ENCODE measurements at regions not wholly inside any gene's neighbourhood (a gene's known extent, or its start where the extent isn't known, plus 50 kb on each side); places are given as distances from the start of the nearest gene placed in this dataset.
"Not testable (repeated sequence)": the region's sequence is repeated elsewhere in the genome, so short reads cannot be mapped to it uniquely, and the experiment has no call there.

DNA sequence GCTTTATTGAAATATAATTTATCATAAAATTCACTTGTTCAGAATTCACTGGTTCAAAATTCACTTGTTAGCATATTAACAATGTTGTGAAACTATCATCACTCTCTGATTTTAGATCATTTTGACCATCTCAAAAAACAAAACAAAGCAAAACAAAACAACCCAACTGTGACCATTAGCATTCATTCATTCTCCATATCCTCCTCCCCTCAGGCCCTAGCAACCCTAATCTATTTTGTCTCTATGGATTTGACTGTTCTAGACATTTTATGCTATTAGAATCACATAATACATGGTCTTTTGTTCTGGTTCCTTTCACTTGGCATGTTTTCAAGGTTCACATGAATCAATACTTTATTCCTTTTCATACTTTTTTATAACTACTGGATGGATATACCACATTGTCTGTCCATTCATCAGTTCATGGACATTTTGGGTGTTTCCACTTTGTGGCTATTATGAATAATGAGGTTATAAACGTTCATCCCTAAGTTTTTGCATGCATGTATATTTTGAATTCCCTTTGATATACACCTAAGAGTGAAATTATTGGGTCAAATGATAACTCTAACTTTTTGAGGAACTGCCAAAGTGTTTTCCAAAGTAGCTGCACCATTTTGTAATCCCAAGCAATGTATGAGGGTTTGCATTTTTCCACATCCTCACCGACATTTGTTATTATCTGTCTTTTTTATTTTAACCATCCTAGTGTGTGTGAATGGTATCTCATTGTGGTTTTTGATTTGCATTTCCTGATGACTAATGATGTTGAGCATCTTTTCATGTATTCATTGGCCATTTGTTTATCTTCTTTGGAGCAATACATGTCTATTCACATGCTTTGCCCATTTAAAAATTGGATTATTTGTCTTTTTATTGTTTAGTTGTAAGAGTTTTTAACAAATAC lies 304.1 kb downstream of the SH3GL2 start:
- intact Hi-C loops (cut with DNase I): no loop called here
- no peak for DNase-seq

DNA sequence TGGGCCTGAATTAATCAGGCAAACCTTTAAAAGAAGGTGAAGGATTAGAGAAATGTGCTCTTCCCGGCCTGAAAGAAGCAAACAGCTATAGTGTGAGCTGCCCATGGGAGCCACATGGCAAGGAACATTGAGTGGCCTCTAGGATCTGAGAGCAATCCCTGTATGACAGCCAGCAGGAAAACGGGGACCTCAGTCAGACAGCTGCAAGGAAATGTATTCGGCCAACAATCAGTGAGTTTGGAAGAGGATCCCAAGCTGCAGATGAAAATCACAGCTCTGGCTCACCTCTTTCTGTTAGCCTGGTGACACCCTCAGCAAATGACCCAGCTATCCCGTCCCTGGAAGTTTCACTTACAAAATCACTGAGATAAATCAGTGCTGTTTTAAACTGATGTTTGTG lies 309.2 kb downstream of the SH3GL2 start:
- intact Hi-C loops (cut with DNase I): no loop called here

DNA sequence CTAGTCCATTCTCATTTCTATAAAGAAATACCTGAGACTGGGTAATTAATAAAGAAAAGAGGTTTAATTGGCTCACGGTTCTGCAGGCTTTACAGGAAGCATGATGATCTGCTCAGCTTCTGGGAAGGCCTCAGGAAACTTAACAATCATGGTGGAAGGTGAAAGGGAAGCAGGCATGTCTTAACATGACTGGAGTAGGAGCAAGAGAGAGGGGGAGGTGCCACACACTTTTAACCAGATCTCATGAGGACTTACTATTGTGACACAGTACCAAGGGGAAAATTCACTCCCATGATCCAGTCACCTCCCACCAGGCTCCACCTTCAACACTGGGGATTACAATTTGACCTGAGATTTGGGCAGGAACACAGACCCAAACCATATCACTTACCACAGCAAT lies 310.1 kb downstream of the SH3GL2 start:
- DNase-seq: not testable (repeated sequence)

More for the DNA sequence above, 309.2 kb downstream of the SH3GL2 start:
- DNase-seq: no peak

DNA sequence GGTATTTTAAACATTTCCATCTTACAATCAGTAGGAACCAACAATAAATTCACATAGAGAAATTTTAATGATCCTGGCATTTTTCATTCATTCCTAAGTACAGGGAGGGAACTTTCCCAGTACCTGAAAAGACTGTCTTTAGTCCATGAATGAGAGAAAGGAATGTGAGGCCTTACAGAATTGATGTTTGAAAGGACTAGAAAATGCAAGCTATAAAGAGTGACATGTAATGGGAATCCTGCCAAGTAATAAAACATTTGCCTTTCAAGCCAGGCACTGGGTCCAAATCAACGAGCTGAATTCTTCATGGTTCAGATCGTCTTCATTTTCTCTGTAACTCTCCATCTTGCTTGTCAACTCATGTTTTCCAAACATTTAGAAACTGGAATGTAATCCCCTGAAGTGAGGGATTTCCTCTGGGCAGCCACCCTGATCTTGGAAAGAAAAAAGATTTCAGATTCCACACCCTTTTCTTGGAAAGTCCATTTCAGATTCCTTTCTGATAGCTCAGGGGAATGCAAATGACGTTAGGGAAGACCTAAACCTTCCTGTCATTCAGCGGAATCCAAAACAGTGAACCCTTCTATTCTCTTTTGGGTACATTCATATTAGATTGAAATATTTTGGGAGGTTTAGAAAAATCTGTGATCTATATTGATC lies 315.8 kb downstream of the SH3GL2 start:
- no peak for DNase-seq
- intact Hi-C loops (cut with DNase I): no loop called here

More for the DNA sequence above, 310.1 kb downstream of the SH3GL2 start:
- intact Hi-C loops (cut with DNase I): not testable (repeated sequence)

DNA sequence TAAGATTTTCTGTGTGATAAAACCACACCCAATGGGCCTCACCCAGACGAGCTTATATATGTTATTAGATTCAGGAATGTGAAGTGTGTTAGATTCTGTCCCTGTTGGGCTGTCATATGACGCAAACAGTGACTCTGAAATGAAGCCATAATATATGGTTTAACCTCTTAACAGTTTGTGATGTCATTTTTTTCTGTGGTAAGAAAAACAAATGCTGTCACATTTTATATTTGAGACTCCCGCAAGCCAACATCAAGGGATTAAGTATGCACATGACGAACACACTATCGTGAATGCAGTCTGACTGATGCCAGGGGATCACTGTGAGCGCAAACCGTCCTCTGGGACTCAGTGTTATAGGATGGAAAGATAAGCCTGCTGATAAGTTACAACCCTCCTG lies 321.7 kb downstream of the SH3GL2 start:
- DNase-seq: no peak
- intact Hi-C loops (cut with DNase I): no loop called here

DNA sequence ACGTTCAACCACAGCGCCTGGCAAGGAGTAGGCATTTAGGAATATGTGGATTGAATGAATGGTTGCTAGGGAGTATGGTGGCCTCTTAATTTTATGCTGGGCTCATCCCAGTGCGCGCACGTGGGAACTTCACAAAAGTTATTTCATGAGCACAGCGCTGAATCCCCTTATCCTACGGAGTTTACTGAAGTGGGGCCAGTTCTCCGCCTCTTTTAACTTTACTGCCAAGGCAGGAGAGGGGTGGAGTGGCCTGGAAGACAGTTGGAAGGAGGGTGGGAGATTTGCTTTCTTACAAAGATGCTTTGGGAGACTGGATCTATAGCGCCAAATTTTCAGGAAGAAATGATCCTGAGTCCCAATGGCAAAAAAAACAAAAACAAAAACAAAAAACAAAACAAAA lies 326.5 kb downstream of the SH3GL2 start:
- no peak for DNase-seq
- intact Hi-C loops (cut with DNase I): no loop called here

DNA sequence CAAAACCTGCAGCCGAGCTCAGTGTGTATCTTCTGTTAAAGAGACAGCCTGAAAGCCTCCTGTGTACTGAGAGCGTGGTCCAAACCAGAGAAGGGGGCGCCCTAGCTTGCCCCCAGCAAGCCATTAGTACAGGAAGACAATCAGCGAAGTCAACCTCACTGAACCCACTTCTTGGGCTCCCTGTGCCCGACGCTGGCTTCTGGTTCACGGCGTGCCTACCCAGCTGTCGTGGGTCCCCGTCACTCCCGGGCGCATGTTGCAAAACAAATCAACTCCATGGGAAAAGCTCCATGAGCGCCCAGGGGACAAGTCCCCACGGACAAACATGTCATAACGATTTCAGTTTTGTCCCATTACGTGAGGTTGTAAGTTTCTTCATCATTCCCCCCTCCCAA lies 326.9 kb downstream of the SH3GL2 start:
- peak in 5 of 42 donors; percentile 3 to 15 (median 9) for DNase-seq
- intact Hi-C loops (cut with DNase I): no loop called here

DNA sequence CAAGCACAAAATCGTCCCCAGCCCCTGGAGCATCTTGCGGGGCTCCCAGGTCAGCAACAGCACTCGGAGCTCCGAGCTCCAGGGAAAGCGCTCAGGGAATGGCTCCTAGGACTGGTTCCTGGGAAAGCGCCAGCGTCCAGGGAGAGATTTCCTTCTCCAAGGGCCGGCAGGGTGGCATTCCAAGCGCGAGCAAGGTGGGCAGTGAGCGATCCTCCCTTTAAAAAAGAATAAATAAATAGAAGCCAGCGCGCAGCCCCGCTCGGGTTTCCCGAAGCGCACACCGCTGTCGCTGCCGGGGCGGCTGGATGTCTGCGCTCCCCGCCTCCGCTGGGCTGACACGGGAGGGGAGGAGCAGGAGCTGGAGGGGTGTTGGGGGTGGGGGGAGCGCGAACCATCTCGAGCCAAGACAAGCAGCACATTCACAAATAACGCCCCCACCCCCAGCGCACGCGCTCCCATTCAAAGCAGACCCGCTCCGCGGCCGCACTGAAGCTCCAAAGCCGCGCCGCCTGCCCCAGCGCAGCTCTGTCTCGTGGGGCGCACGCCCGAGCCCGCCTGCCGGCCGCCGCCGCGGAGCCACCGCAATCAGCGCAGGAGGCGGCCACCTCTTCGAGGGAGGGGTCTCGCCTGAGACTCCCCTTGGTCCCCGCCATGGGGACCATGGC lies 327.4 kb downstream of the SH3GL2 start:
- intact Hi-C loops (cut with DNase I): no loop called here

DNA sequence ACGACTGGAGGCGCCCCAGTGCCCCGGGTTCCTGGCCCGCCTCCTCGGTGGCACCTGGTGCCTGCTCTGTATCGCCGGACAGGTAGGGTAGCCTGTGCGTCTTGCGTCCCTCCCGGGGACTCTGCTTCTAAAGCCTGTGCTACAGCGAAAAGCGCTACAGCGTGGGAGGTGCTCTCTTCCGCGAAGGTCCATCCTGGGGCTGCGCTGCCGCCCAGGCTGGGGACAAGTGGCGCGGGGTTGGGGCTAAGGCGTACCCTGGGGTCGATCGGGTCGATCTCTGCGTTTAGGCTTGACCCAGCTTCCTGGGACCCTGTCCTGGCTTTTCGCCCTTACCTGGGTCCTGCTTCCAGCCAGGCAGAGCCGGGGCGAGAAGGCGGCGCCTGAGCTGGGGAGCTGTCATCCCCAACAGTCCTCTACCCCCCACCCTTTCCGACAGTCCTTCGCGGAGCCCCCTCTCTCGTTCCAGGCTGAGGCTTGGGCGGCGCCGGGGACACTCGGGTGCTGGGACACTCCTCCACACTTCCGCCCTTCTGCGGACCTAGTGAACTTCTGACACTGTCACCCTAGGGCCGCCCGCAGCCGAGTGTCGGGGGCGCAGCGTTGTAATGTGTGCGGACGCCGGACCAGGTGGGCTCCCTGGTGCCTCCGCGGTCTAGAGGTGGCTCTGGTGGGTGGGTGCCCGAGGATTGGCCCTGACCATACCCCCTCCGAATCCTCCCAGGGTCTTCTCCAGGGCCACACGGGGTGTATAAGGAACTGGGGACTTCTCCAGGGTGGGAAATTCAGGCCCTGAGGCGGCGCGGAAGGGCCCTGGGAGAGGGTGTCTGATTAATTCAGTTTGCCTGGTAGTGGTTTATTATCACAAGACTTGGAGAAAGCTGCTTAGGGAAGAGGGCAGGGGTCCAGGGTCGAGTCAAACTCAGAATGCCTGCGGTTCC lies 328.2 kb downstream of the SH3GL2 start:
- DNase-seq: peak in 1 of 42 donors; percentile 11
- intact Hi-C loops (cut with DNase I): no loop called here

More for the DNA sequence above, 327.4 kb downstream of the SH3GL2 start:
- DNase-seq: peak in 30 of 42 donors; percentile 5 to 63 (median 34)

DNA sequence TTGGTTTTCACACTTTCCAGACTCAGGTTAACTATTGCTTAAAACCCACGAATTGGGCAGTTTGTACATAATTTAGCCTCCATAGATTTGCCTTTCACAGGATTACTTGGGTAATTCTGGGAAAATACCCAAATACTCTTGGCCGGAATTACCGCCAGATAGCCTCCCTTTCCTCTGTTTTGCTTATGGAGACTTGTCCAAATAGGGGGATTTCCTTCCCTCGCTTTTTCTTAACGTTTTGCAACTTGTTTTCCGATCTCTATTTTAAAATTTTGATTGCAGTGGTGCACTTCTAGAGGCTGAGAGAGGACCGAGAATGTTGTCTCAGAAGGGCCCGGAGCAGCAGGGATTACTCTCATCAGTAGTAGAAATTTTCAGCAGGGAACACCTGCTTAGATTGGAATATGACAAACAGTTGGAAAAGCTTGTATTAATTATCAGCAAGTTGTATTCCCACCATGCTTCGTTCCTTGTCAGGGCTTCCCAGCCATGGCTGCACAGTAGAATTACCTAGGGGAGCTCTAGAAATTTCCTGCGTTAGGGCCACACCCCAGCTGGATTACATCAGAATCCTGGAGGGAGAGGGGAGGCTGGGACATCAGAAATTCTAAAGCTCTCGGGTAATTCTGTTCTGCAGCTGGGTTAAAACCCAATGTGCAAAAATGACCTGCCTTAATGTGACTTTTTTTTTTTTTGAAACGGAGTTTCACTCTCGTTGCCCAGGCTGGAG lies 329.1 kb downstream of the SH3GL2 start:
- intact Hi-C loops (cut with DNase I): no loop called here
- no peak for DNase-seq

DNA sequence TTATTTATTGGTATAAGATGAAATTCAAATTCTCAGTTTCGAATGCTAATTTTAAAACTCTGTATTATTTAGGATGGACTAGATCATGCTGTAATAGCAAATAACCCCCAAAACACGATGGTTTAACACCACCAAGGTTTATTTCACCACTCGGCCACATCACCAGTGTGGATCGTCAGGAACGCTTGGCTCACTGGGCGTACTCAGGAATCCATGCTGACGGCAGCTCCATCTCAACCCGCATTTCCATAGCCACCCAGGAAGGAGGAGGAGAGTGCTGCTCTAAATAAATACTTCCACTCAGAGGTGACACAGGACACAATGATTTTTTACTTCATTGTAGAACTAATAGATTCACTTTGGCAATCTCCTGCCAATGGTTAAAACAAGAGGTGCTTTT lies 347.4 kb downstream of the SH3GL2 start:
- intact Hi-C loops (cut with DNase I): no loop called here
- DNase-seq: no peak

DNA sequence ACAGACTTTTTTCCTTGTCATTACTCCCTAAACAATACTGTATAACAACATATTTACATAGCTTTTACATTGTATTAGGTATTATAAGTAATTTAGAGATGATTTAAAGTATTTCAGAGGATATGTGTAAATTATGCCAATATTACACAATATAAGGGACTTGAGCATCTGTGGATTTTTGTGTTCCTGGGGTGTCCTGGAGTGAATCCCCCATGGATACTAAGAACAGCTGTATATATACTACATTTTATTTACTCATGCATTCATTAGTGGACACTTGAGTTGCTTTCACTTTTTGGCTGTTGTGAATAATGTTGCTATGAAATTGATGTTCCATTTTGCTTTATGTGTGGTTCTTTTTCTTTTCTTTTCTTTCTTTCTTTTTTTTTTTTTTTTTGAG lies 348.8 kb downstream of the SH3GL2 start:
- intact Hi-C loops (cut with DNase I): no loop called here
- DNase-seq: no peak

DNA sequence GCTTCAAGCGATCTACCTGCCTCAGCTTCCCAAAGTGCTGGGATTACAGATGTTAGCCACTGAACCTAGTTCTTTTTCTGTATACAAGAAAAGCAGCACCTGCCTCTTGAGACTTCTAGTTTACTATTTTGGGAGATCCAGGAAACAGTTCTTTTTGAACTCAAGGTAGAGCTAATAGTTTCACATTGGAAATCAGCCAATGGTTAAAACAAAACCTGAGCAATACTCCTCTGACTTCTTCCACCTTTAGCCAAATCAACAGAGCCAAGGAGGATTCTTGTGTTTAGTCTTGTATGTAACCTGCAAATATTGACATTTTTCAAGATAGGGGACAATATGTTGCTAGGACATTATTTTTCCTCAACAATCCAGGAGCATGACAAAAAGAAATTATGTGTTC lies 349.4 kb downstream of the SH3GL2 start:
- intact Hi-C loops (cut with DNase I): no loop called here
- no peak for DNase-seq

DNA sequence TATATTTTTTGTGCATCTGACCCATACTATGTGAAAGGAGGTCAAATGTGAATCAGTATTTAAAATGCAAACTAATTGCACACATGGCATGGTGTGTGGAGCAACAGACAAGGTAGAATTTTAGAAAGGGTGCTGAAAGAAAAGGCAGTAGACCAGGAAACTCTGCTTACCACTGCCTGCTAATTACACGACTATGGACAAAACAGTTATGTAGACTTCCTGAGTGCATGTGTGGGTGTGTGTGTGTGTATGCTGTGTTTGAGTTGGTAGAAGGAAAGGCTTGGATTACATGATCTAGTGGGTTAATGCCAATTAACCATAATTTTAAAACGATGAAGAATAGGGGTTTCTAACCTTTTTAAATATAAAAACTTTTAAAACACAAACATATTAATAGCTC lies 349.9 kb downstream of the SH3GL2 start:
- intact Hi-C loops (cut with DNase I): no loop called here
- DNase-seq: no peak

DNA sequence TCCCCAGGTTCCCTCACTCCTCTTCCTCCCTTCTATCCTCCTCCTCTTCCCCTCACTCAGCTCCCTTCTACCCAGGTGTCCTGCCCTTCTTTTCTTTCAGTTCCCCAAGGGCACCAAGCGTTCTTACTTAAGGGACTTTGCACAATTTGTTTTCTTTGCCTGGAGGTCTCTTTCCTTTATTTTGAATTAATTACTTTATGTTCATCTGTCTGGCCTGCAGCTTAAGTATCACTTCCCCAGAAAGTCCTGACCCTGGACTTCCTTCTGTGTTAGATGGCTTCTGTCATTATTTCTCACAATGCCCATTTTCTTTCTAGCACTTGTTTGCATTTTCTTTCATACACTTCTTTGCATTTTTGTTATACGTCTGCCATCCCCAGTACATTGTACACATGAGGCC lies 350.6 kb downstream of the SH3GL2 start:
- DNase-seq: no peak
- intact Hi-C loops (cut with DNase I): no loop called here

DNA sequence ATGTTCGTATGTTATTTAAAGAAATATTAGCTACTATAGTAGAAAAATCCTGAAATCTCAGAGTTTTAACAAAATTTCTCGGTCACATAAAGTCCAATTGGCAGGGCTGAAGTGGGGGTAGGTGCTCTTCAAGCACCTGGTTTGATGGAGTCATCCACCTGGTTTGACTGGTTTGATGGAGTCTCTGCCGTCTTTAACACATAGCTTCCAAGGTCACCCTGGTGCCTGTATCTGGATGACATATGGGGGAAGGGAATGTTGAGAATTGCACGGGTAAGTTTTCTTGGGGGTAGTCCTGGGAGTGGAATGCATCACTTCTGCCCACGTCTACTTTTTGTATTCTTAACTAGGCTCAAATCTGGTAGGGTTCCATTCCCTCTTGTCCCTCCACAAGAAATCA lies 351.2 kb downstream of the SH3GL2 start:
- no peak for DNase-seq
- intact Hi-C loops (cut with DNase I): no loop called here

DNA sequence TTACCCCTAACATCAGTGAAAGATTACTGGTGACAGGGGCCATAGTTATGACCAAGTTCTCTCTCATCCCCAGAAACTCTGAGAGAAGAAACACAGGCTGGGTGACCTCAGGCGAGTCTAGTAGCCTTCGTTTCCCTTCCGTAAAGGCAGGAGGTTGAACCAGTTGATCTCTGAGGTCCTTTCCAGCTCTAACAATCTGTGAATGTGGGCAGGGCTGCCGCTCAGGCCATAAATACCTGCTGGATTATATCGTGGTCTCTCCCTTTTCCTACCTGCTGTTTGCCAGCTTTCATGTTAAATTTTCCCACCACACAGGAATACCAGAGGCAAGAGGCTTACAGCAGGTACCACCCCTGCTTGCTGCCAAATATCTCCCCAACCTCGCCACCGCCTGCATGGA lies 357.5 kb downstream of the SH3GL2 start:
- intact Hi-C loops (cut with DNase I): no loop called here
- DNase-seq: no peak

DNA sequence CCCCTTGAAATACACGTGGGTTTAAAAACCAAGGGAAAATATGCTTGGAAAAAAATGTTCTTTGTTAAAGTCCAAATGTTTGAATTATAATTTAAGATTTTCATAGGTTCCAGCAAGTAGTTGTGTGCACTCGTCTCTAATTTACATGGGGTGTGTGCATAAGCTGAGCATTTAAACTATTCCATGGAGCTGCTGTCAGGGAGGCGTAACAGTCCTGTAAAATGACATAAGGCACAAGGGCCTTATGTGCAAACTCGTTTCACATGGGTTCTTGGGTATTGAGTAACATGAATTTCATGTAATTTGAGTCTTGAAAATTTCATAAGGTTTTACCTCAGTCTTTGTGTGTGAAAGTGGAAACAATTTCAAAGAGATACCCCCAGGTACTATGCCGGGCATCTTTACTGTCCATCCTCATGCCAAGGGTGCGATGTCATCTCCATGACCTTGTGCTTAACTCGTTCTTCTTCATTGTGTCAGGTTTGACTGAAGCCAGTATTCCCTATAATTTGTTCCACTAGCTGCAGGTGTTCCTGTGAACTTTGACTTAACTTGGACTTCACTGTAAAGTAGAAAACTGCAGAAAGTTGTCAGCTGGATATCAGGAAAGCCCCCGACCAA lies 359.3 kb downstream of the SH3GL2 start:
- intact Hi-C loops (cut with DNase I): no loop called here
- DNase-seq: no peak

All from head of caudate nucleus (tissue), 42 donors.